ENCODE measurements at regions not wholly inside any gene's neighbourhood (a gene's known extent, or its start where the extent isn't known, plus 50 kb on each side); places are given as distances from the start of the nearest gene placed in this dataset.
"Not testable (repeated sequence)": the region's sequence is repeated elsewhere in the genome, so short reads cannot be mapped to it uniquely, and the experiment has no call there.

GRCh38 chr15:20007338-20007737 lies 534.3 kb downstream of the GOLGA6L6 start:
- H2AFZ ChIP-seq (replicated peaks; ENCODE audit: low read length, poor library complexity); H3K23ac ChIP-seq (ENCODE audit: low read depth, low read length); H3K4ac ChIP-seq (ENCODE audit: low read depth, low read length); CTCF ChIA-PET; H3K9me3 ChIP-seq (ENCODE audit: control insufficient read depth, insufficient read depth, low read length); H3K36me3 ChIP-seq (ENCODE audit: control insufficient read depth, insufficient read depth, low read length); H3K27me3 ChIP-seq (ENCODE audit: control insufficient read depth, insufficient read depth, low read length); H4K20me1 ChIP-seq (ENCODE audit: insufficient read depth, low read length); BruUV-seq (replicated peaks); H2BK20ac ChIP-seq (ENCODE audit: low read depth, low read length); H3K18ac ChIP-seq (ENCODE audit: low read depth, low read length); H3K4me2 ChIP-seq (ENCODE audit: low read depth, low read length); H2BK5ac ChIP-seq (ENCODE audit: low read depth, low read length, poor library complexity, severe bottlenecking); H3K4me3 ChIP-seq (ENCODE audit: insufficient read depth, low read depth, low read length); H3K14ac ChIP-seq (replicated peaks; ENCODE audit: low read depth, low read length); H4K5ac ChIP-seq (ENCODE audit: low read depth, low read length); H3K9ac ChIP-seq (ENCODE audit: low read depth, low read length); H4K91ac ChIP-seq (ENCODE audit: insufficient read depth, low read depth, low read length); H3K56ac ChIP-seq (ENCODE audit: extremely low read depth, insufficient read depth, low read length); DNase-seq; H3K4me1 ChIP-seq (ENCODE audit: control insufficient read depth, insufficient read depth, low read length); POLR2A ChIA-PET (ENCODE audit: unreplicated experiment); H3K27ac ChIP-seq (ENCODE audit: insufficient read depth, low read length); H3K79me1 ChIP-seq (ENCODE audit: low read depth in 1 of 2, low read length in 2 of 2); dilution Hi-C loops (cut with HindIII; ENCODE audit: low sequenced_read_pairs, unreplicated experiment); H4K8ac ChIP-seq (ENCODE audit: low read depth in 2 of 2, low read length in 2 of 2); H2BK15ac ChIP-seq (ENCODE audit: low read depth, low read length); H2AK9ac ChIP-seq (replicated peaks; ENCODE audit: low read depth, low read length, poor library complexity); intact Hi-C loops (cut with micrococcal nuclease); in situ Hi-C loops (cut with MboI; ENCODE audit: low sequenced_read_pairs); H3K9me1 ChIP-seq (ENCODE audit: insufficient read depth, low read length); H2BK120ac ChIP-seq (ENCODE audit: low read depth, low read length); ATAC-seq (ENCODE audit: low read depth); H2AK5ac ChIP-seq (ENCODE audit: low read depth, low read length): not testable (repeated sequence)
- no CpG with 5 or more reads among the region's 4 CpGs for WGBS, 2 experiments (ENCODE audit: extremely low coverage in 2 of 2, insufficient read length in 1 of 2)

GRCh38 chr15:20003471-20003870 lies 538.1 kb downstream of the GOLGA6L6 start:
- H3K14ac ChIP-seq (replicated peaks; ENCODE audit: low read depth, low read length); ATAC-seq (ENCODE audit: low read depth); H3K4me3 ChIP-seq (ENCODE audit: insufficient read depth, low read depth, low read length); in situ Hi-C loops (cut with MboI; ENCODE audit: low sequenced_read_pairs); intact Hi-C loops (cut with micrococcal nuclease); H3K9ac ChIP-seq (ENCODE audit: low read depth, low read length); H3K4ac ChIP-seq (ENCODE audit: low read depth, low read length); H3K27ac ChIP-seq (ENCODE audit: insufficient read depth, low read length); H3K23ac ChIP-seq (ENCODE audit: low read depth, low read length); DNase-seq; H2AK9ac ChIP-seq (replicated peaks; ENCODE audit: low read depth, low read length, poor library complexity); CTCF ChIA-PET; H2BK15ac ChIP-seq (ENCODE audit: low read depth, low read length); H4K5ac ChIP-seq (ENCODE audit: low read depth, low read length); H3K79me1 ChIP-seq (ENCODE audit: low read depth in 1 of 2, low read length in 2 of 2); POLR2A ChIA-PET (ENCODE audit: unreplicated experiment); H3K4me1 ChIP-seq (ENCODE audit: control insufficient read depth, insufficient read depth, low read length); H4K8ac ChIP-seq (ENCODE audit: low read depth in 2 of 2, low read length in 2 of 2); H2AK5ac ChIP-seq (ENCODE audit: low read depth, low read length); dilution Hi-C loops (cut with HindIII; ENCODE audit: low sequenced_read_pairs, unreplicated experiment); H2AFZ ChIP-seq (replicated peaks; ENCODE audit: low read length, poor library complexity); H3K9me1 ChIP-seq (ENCODE audit: insufficient read depth, low read length); H3K27me3 ChIP-seq (ENCODE audit: control insufficient read depth, insufficient read depth, low read length); H2BK120ac ChIP-seq (ENCODE audit: low read depth, low read length); H4K91ac ChIP-seq (ENCODE audit: insufficient read depth, low read depth, low read length); H2BK20ac ChIP-seq (ENCODE audit: low read depth, low read length); H3K56ac ChIP-seq (ENCODE audit: extremely low read depth, insufficient read depth, low read length); H3K4me2 ChIP-seq (ENCODE audit: low read depth, low read length); H4K20me1 ChIP-seq (ENCODE audit: insufficient read depth, low read length); BruUV-seq (replicated peaks); H3K9me3 ChIP-seq (ENCODE audit: control insufficient read depth, insufficient read depth, low read length); H3K18ac ChIP-seq (ENCODE audit: low read depth, low read length); H2BK5ac ChIP-seq (ENCODE audit: low read depth, low read length, poor library complexity, severe bottlenecking); H3K36me3 ChIP-seq (ENCODE audit: control insufficient read depth, insufficient read depth, low read length): not testable (repeated sequence)
- no CpG with 5 or more reads among the region's 4 CpGs for WGBS, 2 experiments (ENCODE audit: extremely low coverage in 2 of 2, insufficient read length in 1 of 2)
